Ovary (tissue), 7 donors: ENCODE measurements at regions not wholly inside any gene's neighbourhood (a gene's known extent, or its start where the extent isn't known, plus 50 kb on each side); places are given as distances from the start of the nearest gene placed in this dataset.

Experiments used
- DNase-seq, 5 donors: peaks; one replicate each; pipeline ENCODE4 v3.0.0-alpha.2; 2019 to 2020
- H3K27ac ChIP-seq, 2 donors: fragments of 200-600 bp; one replicate each; pipeline versions ENCODE4 v1.5.1 to v1.8.0; 2019 to 2022
- H3K27me3 ChIP-seq: fragments of 200-600 bp; one replicate; pipeline ENCODE4 v1.8.0; 2022
- H3K36me3 ChIP-seq: fragments of 200-600 bp; sonication (generic); one replicate; pipeline ENCODE4 v1.5.1; 2019
- H3K4me1 ChIP-seq: one replicate; pipeline ENCODE4 v1.8.1; 2013; ENCODE audit warnings: mild to moderate bottlenecking, moderate library complexity; ENCODE audit not compliant: insufficient read depth
- H3K4me3 ChIP-seq: fragments of 200-600 bp; sonication (generic); one replicate; pipeline ENCODE4 v1.5.1; 2017
- H3K9me3 ChIP-seq, 2 donors: fragments of 200-600 bp in 1 of 2; sonication (generic) in 1 of 2; one replicate each; pipeline versions ENCODE4 v1.5.1 to v1.8.1; 2013 to 2019; ENCODE audit warnings: mild to moderate bottlenecking in 1 of 2, moderate library complexity in 1 of 2
- CTCF ChIP-seq, 3 donors: fragments of 450-650 bp in 2 of 3; fragments of 200-600 bp in 1 of 3; IDR thresholded peaks; one replicate each; pipeline versions ENCODE4 v1.5.1 to v1.8.0; 2016 to 2022; ENCODE audit warnings: antibody characterized with exemption in 3 of 3, mild to moderate bottlenecking in 1 of 3
- EP300 ChIP-seq: sonication (generic); formaldehyde crosslinking; IDR thresholded peaks from one replicate; pipeline ENCODE4 v1.6.1; 2017; ENCODE audit warnings: antibody characterized with exemption
- POLR2A ChIP-seq: fragments of 450-650 bp; IDR thresholded peaks from one replicate; pipeline ENCODE4 v1.6.1; 2017; ENCODE audit warnings: antibody characterized with exemption, mild to moderate bottlenecking, moderate library complexity
- WGBS, 3 donors: extraction: QIAGEN DNeasy Blood & Tissue Kit in 1 of 3; methylation state at CpG; one replicate each; pipeline versions ENCODE4 v1.1.5 to v1.1.7; 2013 to 2017; 5-methylcytosine and 5-hydroxymethylcytosine counted together
- intact Hi-C, 4 donors: fragments of 100-400 bp; cut with DNase I; formaldehyde crosslinking; loops; one replicate each; pipeline versions ENCODE4 v1.11.0 to v1.15.1; 2022 to 2023
- donor health status: DM: no; HTN: no; CAD: no; lungs with moderate emphysema.
- donor health status: DM: no; HTN: no; CAD: no.
- donor health status: Bipolar disorder and iron deficiency.
- donor health status: DM: no; HTN: no; CAD: no.
- donor health status: DM: yes; HTN: yes; CAD: no.

GRCh38 chr10:42997849-42998165 lies 79.1 kb upstream of the RET start:
- no peaks in the 10 kb centered on the region for H3K36me3 ChIP-seq
- 72 to 83% (median 76%) methylated on average over 4 of the region's 4 CpGs for whole genome bisulfite sequencing, 3 donors
- intact Hi-C loops, result no loop called here
- H3K4me1 ChIP-seq, result no peaks in the 10 kb centered on the region
- no peaks in the 10 kb centered on the region for H3K9me3 ChIP-seq
- H3K27ac ChIP-seq, result no peak overlapping the region
- no peak overlapping the region for H3K4me3 ChIP-seq
- TF ChIP-seq EP300, result no peak
- TF ChIP-seq CTCF (IDR thresholded peaks at IDR 0.05), result no peak
- no peak for TF ChIP-seq POLR2A
- DNase-seq, result no peak
- H3K27me3 ChIP-seq, result no peaks in the 10 kb centered on the region

- no peaks in the 10 kb centered on the region for H3K9me3 ChIP-seq
- intact Hi-C loops, result no loop called here
- TF ChIP-seq CTCF (IDR thresholded peaks at IDR 0.05), result no peak
- no peak for TF ChIP-seq EP300
- TF ChIP-seq POLR2A, result no peak
Measured at GRCh38 chr10:42998481-42999384, 78.1 kb upstream of the RET start.

GRCh38 chr10:42999385-43000020 lies 77.4 kb upstream of the RET start:
- Histone ChIP-seq H3K27ac (no peak overlapping the region), H3K27me3 (no peaks in the 10 kb centered on the region), H3K4me3 (no peak overlapping the region), H3K9me3 (no peaks in the 10 kb centered on the region), H3K4me1 (no peaks in the 10 kb centered on the region), H3K36me3 (no peaks in the 10 kb centered on the region)
- 91 to 94% (median 92%) methylated on average over 8 of the region's 8 CpGs for WGBS, 3 donors
- peak in 1 of 5 donors; percentile 12 for DNase-seq
- no peak for TF ChIP-seq POLR2A
- TF ChIP-seq EP300, result no peak
- TF ChIP-seq CTCF (IDR thresholded peaks at IDR 0.05), result no peak
- intact Hi-C loops, result no loop called here

More at GRCh38 chr10:42998481-42999384, 78.1 kb upstream of the RET start:
- H3K4me1 ChIP-seq, result no peaks in the 10 kb centered on the region
- no peaks in the 10 kb centered on the region for H3K27me3 ChIP-seq
- no peaks in the 10 kb centered on the region for H3K36me3 ChIP-seq
- DNase-seq, result peak in 1 of 5 donors; percentile 7
- WGBS, 3 donors, result 80 to 85% (median 80%) methylated on average over 12 of the region's 12 CpGs
- no peak overlapping the region for H3K4me3 ChIP-seq
- no peak overlapping the region for H3K27ac ChIP-seq

- no peak for DNase-seq
- intact Hi-C loops, result no loop called here
Measured at GRCh38 chr10:43000021-43000411, 76.9 kb upstream of the RET start.

More at GRCh38 chr10:43000021-43000411, 76.9 kb upstream of the RET start:
- Histone ChIP-seq H3K27ac (no peak overlapping the region), H3K4me1 (no peaks in the 10 kb centered on the region), H3K27me3 (no peaks in the 10 kb centered on the region), H3K36me3 (no peaks in the 10 kb centered on the region), H3K4me3 (no peak overlapping the region), H3K9me3 (no peaks in the 10 kb centered on the region)
- 87 to 93% (median 91%) methylated on average over 2 to 3 of the region's 3 CpGs for WGBS, 3 donors
- TF ChIP-seq EP300 (no peak), CTCF (IDR thresholded peaks at IDR 0.05) (no peak), POLR2A (no peak)
